KBM-7 (cell line): ENCODE measurements at regions not wholly inside any gene's neighbourhood (a gene's known extent, or its start where the extent isn't known, plus 50 kb on each side); places are given as distances from the start of the nearest gene placed in this dataset.

Experiments used
- DNase-seq: peaks from one replicate; pipeline ENCODE4 v3.0.0-alpha.2; 2015
- in situ Hi-C: fragments of 300-500 bp; cut with MboI; formaldehyde crosslinking; loops from 2 replicates; pipeline ENCODE4 v1.14.3; 2020; ENCODE audit warnings: low sequenced_read_pairs, low pct_unique_long_range_greater_than_20kb, mixed read lengths

- in situ Hi-C loops, result no loop called here
- DNase-seq, result no peak
Observed at GRCh38 chr10:121406823-121407545, 191.3 kb downstream of the FGFR2 start.

DNA sequence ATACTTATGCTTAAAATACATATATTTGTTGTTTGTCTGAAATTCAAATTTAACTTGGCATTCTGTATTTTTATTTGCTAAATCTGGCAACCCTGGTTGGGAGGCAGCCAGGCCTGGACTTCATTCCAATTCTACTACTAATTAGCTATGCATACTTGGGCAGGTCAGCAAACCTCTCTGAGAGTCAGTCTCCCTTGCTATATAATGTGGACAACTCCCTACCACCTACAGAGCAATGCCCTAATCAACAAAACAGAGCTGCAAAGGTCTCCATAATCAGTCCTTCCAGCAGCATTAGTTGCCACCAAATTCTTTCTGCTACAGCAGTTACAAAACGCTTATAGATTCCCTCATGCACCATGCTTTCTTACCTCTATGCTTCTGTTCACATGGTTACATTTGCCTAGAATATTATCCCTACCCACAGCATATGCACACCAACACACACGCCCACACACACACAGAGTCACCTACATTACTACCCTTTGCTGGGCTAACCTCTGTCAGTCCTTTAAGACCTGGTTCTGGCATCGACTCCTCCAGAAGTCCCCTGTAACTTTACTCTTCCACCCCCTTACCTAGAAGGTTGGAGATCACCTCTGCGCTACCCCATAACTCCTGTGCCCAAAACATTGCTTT lies 188.7 kb downstream of the FGFR2 start:
- in situ Hi-C loops, result no loop called here
- DNase-seq, result no peak

DNA sequence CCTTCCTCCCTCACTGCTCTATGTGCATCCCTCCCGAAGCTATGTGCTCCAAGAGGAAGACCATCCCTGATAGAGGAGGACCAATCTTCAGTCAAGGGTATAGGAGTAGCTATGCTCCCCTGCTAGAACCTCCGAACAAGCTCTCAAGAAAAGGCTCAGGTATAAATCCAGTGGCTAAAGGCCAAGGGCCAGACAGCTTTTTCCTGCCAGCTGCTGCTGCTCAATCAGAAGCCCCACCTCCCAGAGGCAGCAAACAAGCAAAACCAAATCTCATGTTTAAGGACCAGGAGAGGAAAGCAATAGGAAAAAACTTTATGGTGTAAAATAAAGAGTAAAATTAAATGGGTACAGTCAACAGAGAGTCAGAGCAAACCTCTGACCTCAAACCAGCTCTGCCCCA lies 187.2 kb downstream of the FGFR2 start:
- DNase-seq, result no peak
- in situ Hi-C loops, result no loop called here

DNA sequence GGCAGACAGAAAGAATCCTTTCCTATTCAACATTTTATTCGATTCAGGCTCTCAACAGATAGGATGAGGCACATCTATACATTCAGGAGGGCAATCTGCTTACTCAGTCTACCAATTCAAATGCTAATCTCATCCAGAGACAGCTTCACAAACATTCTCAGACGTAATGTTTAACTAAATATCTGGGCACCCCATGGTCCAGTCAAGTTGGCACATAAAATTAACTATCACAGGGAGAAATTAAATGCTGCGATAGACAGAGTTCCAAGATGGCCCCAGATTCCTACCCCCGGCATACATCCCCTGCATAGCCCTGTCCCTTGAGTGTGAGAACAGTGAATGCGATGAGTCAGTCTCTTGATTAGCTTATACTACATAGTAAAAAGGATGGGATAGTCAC lies 184.3 kb downstream of the FGFR2 start:
- in situ Hi-C loops, result no loop called here
- no peak for DNase-seq

DNA sequence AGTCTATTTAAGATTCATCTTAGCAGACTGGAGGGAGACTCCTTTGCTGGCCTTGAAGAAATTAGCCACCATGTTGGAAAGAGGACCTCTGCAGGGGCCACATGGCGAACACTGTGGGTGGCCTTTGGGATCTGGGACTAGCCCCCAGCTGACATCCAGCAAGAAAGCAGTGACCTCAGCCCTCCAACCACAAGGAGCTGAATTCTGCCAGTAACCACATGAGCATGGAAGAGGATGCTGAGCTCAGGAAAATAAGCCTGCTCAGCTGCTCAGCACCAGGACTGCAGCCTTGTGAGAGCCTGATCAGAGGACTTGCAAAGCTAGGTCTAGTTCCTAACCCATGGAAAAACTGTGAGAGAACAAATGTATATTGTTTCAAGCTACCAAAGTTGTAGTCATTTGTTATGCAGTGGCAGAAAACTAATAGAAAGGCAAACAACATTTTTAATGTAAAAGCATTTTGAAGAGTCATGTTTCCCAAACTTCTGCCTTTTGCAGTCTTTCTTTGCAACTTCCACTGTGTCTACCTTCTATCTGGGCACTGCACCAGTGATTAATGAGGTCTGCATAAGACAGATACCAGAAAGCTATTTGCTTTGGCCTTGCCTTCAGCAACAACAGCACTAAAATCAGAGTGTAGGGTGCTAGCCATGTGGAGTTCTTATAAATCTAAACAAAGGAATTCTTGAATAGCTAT lies 183.7 kb downstream of the FGFR2 start:
- in situ Hi-C loops, result no loop called here
- DNase-seq, result no peak

DNA sequence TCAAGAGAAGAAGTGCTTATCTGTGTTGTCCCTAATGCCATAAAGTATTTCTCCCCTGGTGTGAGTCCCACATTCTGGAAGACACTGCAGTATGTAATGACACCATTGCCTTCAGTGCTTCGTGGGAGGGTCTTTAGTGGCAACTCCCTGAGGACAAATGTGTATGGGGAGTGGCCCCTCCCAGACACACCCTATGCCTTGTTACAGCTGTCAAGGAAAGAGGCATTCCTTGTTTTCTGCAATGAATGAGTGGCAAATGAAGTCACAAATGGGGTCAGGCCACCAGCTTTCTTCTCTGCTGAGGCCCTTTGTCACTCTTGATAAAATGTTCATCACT lies 183.2 kb downstream of the FGFR2 start:
- in situ Hi-C loops, result no loop called here
- no peak for DNase-seq

GRCh38 chr10:121416071-121416470 lies 182.2 kb downstream of the FGFR2 start:
- no peak for DNase-seq
- in situ Hi-C loops, result no loop called here

GRCh38 chr10:121417298-121417697 lies 180.9 kb downstream of the FGFR2 start:
- in situ Hi-C loops, result no loop called here
- no peak for DNase-seq

DNA sequence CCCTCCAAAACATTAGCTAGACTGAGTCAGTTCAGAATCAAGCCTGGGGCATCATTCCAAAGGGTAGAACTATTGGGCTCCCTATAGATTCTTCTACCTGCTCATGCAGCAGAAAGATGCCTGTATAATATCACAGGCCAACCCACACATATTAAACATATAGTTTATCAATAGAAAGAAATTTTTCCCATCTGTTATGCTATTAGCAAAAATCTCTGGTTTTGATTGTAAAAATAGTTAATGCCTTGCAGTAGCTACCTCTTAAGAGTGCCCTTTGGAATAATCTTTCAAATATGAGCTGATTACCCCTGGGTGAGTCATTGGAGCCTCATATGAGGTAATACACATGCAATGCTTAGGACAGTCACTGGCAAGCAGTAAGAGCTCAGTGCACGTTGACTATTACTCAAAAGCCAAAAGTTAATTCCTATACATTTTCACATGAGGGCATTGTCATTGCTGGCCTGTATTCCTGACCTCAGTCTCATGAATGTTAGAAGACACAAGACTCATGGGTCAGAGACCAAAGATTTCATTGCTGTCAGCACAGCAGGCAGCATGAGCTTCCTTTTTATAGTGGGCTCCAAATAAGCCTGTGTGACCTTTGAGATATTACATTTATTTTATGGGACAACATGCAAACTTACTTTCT lies 180.0 kb downstream of the FGFR2 start:
- DNase-seq, result no peak
- in situ Hi-C loops, result no loop called here

GRCh38 chr10:121420006-121420405 lies 178.2 kb downstream of the FGFR2 start:
- DNase-seq, result no peak
- in situ Hi-C loops, result no loop called here

DNA sequence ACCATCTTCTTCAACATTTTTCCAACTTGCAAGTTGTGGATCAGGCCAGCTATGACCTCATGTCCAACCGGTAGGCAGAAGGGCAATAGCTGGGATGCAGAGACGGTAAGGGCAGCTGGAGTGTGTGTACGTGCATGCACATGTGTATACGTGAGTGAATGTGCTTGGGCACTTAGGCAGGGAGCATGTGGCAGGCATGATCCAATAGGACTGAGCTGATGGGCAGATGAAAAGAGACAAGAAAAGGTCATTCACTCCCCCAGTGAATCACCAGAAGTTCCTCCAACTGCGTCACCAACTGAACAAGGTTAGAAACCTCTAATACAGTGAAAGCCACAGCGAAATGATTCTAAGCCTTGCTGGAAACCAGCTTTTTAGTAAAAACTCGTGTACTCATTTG lies 176.1 kb downstream of the FGFR2 start:
- no peak for DNase-seq
- in situ Hi-C loops, result no loop called here

DNA sequence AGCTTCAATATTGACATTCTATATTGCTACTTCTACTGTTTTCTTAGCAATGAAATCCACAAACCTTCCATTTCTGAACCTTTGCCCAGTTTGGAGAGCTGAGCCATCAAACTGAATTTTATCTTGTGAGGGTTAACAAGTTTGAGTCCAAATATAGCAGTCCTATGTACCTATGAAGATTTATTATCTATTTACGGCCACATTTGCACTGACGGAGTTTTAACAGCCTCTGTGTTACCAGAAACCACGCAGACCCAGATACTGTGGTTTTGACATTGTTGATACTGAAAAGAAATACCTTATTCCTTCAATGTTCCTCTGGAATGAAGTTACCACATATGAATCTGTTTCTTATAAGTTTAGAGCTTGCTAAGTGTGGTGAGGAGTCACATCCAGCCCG lies 172.6 kb downstream of the FGFR2 start:
- in situ Hi-C loops, result no loop called here
- DNase-seq, result no peak

GRCh38 chr10:121426307-121426706 lies 171.9 kb downstream of the FGFR2 start:
- DNase-seq, result peak; percentile 9
- in situ Hi-C loops, result no loop called here
